Loucy (cell line): ENCODE measurements at regions not wholly inside any gene's neighbourhood (a gene's known extent, or its start where the extent isn't known, plus 50 kb on each side); places are given as distances from the start of the nearest gene placed in this dataset.
"Not testable (repeated sequence)": the region's sequence is repeated elsewhere in the genome, so short reads cannot be mapped to it uniquely, and the experiment has no call there.

Experiments
- H2AFZ ChIP-seq: fragments of 200-600 bp; sonication (generic); 2 replicates; pipeline ENCODE4 v1.6.0; 2016; ENCODE audit warnings: antibody characterized with exemption, mild to moderate bottlenecking, low read length, moderate library complexity
- H3F3A ChIP-seq: fragments of 200-600 bp; 2 replicates; pipeline ENCODE4 v1.6.0; 2016; ENCODE audit warnings: antibody characterized with exemption, low read depth, mild to moderate bottlenecking
- H3K27me3 ChIP-seq: fragments of 200-600 bp; sonication (generic); 2 replicates; pipeline ENCODE4 v1.6.1; 2014; ENCODE audit warnings: low read length, mild to moderate bottlenecking; ENCODE audit not compliant: insufficient read depth, poor library complexity, severe bottlenecking
- H3K36me3 ChIP-seq: fragments of 200-600 bp; sonication (generic); 2 replicates; pipeline ENCODE4 v1.6.1; 2016; ENCODE audit warnings: low read length; ENCODE audit not compliant: insufficient read depth
- H3K4me1 ChIP-seq: fragments of 200-600 bp; sonication (generic); 2 replicates; pipeline ENCODE4 v1.5.1; 2014; ENCODE audit warnings: low read length, mild to moderate bottlenecking; ENCODE audit not compliant: insufficient read depth, poor library complexity, severe bottlenecking
- H3K4me2 ChIP-seq: fragments of 200-600 bp; sonication (generic); 2 replicates; pipeline ENCODE4 v1.6.0; 2014; ENCODE audit warnings: antibody characterized with exemption, low read length, low read depth, mild to moderate bottlenecking; ENCODE audit not compliant: poor library complexity, severe bottlenecking
- H3K4me3 ChIP-seq: fragments of 200-600 bp; sonication (generic); 2 replicates; pipeline ENCODE4 v1.5.1; 2014; ENCODE audit warnings: low read length, mild to moderate bottlenecking, mixed read lengths; ENCODE audit not compliant: poor library complexity, severe bottlenecking
- H3K79me2 ChIP-seq: fragments of 200-600 bp; sonication (generic); 2 replicates; pipeline ENCODE4 v1.6.1; 2014; ENCODE audit warnings: low read length; ENCODE audit not compliant: insufficient read depth
- H3K9ac ChIP-seq: fragments of 200-600 bp; sonication (generic); 2 replicates; pipeline ENCODE4 v1.6.0; 2014; ENCODE audit warnings: mild to moderate bottlenecking, low read depth, low read length, moderate library complexity; ENCODE audit not compliant: poor library complexity, severe bottlenecking
- H3K9me2 ChIP-seq: fragments of 200-600 bp; sonication (generic); replicated peaks from 2 replicates; pipeline ENCODE4 v1.6.1; 2016; ENCODE audit warnings: low read depth, low read length, mixed read lengths
- H3K9me3 ChIP-seq: fragments of 200-600 bp; sonication (generic); 2 replicates; pipeline ENCODE4 v1.6.1; 2014; ENCODE audit warnings: mild to moderate bottlenecking, antibody characterized with exemption, low read length, low read depth; ENCODE audit not compliant: insufficient read depth
- H4K20me1 ChIP-seq: fragments of 200-600 bp; sonication (generic); 2 replicates; pipeline ENCODE4 v1.6.0; 2014; ENCODE audit warnings: antibody characterized with exemption, low read length, mild to moderate bottlenecking; ENCODE audit not compliant: insufficient read depth, poor library complexity, severe bottlenecking
- CTCF ChIP-seq: fragments of 200-600 bp; sonication (generic); conservative IDR thresholded peaks from 2 replicates; pipeline ENCODE4 v1.5.1; 2014; ENCODE audit warnings: mild to moderate bottlenecking, antibody characterized with exemption, low read length
- EZH2phosphoT487 ChIP-seq: fragments of 200-600 bp; IDR thresholded peaks from 2 replicates; pipeline ENCODE4 v1.6.1; 2018; ENCODE audit warnings: antibody characterized with exemption, mild to moderate bottlenecking, moderate library complexity, borderline replicate concordance

GRCh38 chr20:36082315-36082915 is 72.1 kb upstream of the EPB41L1 start:
- Histone ChIP-seq H4K20me1 (no peaks in the 10 kb centered on the region), H3K4me1 (no peaks in the 10 kb centered on the region), H3K9me3 (no peaks in the 10 kb centered on the region), H3K36me3 (no peaks in the 10 kb centered on the region), H3F3A (no peaks in the 10 kb centered on the region), H3K9me2 (no peaks in the 10 kb centered on the region), H3K4me2 (no peak overlapping the region), H2AFZ (no peak overlapping the region), H3K79me2 (no peaks in the 10 kb centered on the region), H3K27me3 (no peaks in the 10 kb centered on the region), H3K4me3 (no peak overlapping the region), H3K9ac (no peak overlapping the region)
- TF ChIP-seq CTCF (no peak), EZH2phosphoT487 (no peak)

- H3K27me3 ChIP-seq, H3K4me3 ChIP-seq, H3K9me3 ChIP-seq, H3K9ac ChIP-seq, H2AFZ ChIP-seq, H3F3A ChIP-seq, H3K9me2 ChIP-seq, H3K36me3 ChIP-seq, H4K20me1 ChIP-seq, H3K79me2 ChIP-seq, H3K4me1 ChIP-seq, H3K4me2 ChIP-seq: not testable (repeated sequence)
Observed at GRCh38 chr20:36083200-36083599, 71.3 kb upstream of the EPB41L1 start.

GRCh38 chr20:36084356-36084755 is 70.2 kb upstream of the EPB41L1 start:
- Histone ChIP-seq H4K20me1 (no peaks in the 10 kb centered on the region), H3K4me2 (no peak overlapping the region), H3K9ac (no peak overlapping the region), H3K9me3 (no peaks in the 10 kb centered on the region), H3K4me3 (no peak overlapping the region), H3K36me3 (no peaks in the 10 kb centered on the region), H3K4me1 (no peaks in the 10 kb centered on the region), H3K79me2 (no peaks in the 10 kb centered on the region), H3K9me2 (no peaks in the 10 kb centered on the region), H3F3A (no peaks in the 10 kb centered on the region), H3K27me3 (no peaks in the 10 kb centered on the region), H2AFZ (no peak overlapping the region)
- TF ChIP-seq EZH2phosphoT487 (no peak), CTCF (no peak)

- Histone ChIP-seq H4K20me1 (no peaks in the 10 kb centered on the region), H3K79me2 (no peaks in the 10 kb centered on the region), H3K9ac (no peak overlapping the region), H3K4me1 (no peaks in the 10 kb centered on the region), H3K4me3 (no peak overlapping the region), H3F3A (no peaks in the 10 kb centered on the region), H3K9me2 (no peaks in the 10 kb centered on the region), H3K27me3 (no peaks in the 10 kb centered on the region), H3K36me3 (no peaks in the 10 kb centered on the region), H3K9me3 (no peaks in the 10 kb centered on the region), H3K4me2 (no peak overlapping the region), H2AFZ (peak overlapping the region; percentile 70)
- TF ChIP-seq EZH2phosphoT487 = no peak
- no peak for TF ChIP-seq CTCF
Observed at GRCh38 chr20:36084897-36085613, 69.5 kb upstream of the EPB41L1 start.
